NCI-H146 treated with DMSO at 0.1 percent for 48 hours (cell line): ENCODE measurements at regions not wholly inside any gene's neighbourhood (a gene's known extent, or its start where the extent isn't known, plus 50 kb on each side); places are given as distances from the start of the nearest gene placed in this dataset.
"Not testable (repeated sequence)": the region's sequence is repeated elsewhere in the genome, so short reads cannot be mapped to it uniquely, and the experiment has no call there.

ENCODE experiments used
- DNase-seq: peaks from one replicate; lab custom pipeline; 2025; ENCODE audit not compliant: unreplicated experiment; lab: John Stamatoyannopoulos, UW

DNA sequence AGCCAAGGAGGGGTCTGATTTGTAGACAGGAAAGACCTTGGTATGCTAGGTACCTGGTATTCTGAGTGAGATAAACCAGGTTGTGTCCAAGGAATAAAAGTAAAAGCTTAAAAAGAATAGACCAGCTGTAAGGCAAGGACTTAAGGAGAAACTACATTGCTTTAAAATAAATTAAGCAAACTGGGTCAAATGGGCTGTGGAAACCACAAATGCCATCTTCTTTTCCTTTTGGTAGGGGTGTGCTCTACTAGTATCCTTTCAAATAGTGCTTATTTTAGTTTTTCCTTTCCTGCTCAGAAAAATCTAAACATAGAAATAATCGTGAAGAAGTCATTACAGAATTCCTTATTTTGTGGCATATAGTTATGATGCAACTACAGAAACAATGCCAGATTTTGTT lies 138.6 kb upstream of the KLF12 start:
- no peak for DNase-seq

DNA sequence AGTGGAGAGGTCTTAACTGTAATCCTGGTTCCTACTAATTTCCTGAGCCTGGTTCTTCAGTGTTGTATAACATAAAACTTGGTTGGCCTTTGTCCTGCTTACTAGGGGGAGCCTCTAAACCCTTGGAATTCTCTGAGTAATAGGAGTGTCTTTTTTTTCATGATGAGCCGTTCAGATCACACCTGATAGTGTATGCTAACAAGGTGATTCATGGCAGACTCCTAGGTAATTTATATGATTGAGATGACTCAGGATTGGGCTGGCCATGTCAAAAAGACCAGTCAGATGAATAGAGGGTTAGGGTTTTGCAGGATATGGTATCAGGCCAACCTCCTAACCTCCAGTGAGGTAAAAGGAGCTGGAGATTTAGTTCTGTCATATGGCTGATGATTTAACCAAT lies 135.8 kb upstream of the KLF12 start:
- no peak for DNase-seq

DNA sequence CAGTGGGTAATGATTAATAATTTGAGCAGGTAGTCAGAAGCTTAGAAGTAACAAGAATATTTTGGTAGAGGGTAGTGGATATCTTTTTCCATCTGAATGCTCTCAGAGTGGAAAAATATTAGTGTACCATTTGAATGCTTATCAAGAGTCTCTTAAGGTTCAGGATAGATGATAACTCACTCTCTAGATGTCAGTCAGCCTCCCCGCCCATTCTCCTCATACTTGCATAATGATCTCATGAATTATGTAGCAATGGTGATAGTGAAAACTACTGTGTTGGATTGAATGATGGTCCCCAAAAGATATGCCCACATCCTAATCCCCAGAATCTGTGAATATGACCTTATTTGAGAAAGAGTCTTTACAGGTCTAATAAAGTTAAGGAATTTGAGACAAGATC lies 132.7 kb upstream of the KLF12 start:
- no peak for DNase-seq

DNA sequence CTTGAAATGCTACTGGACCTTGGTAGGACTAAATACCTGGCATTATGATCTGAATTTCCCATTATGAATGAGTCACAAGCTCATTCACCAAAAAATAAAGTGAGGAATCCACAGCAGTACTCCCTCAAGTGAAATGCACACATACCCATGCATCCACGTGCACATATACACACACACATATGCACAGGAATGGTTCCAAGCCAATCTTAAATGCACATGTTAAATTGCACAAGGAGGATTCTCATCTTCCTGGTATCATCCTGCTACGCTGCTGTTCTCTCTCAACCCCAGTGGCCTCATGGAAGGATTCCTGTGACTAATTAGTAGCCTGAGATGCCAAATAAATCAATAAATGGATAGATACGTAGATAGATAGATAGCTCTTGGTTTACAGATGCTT lies 132.1 kb upstream of the KLF12 start:
- DNase-seq = no peak

DNA sequence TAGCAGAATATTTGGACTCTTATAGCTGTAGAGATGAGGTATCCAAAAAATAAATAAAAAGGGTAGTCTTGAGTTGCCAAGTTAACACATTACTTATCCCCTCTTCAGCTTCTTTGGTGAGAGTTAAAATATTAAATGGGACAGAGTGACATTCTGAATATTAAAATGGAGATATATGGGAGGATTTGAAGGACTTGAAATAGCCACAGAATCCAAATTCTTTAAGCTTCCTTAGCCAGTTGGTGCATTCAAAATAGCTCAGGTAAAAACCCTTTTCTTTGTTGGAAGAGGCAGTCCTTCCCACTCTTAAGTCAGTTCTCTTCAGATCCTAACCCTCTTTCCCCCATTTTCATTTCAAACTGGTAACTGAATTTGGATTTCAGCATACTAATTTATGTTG lies 130.1 kb upstream of the KLF12 start:
- DNase-seq = no peak

DNA sequence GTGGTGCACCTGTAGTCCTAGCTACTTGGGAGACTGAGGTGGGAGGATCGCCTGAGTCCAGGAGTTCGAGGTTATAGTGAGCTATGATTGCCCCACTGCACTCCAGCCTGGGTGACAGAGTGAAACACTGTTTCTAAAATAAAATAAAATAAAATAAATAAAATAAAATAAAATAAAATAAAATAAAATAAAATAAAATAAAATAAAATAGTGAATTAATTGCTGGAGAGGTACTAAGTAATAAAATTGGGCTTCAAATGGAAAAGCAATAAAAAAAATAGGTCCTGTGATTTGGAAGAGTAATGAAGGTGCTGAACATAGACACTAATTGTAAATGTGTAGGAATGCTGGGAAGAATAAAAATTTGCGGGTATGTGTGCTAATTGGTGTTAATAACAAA lies 126.2 kb upstream of the KLF12 start:
- DNase-seq = not testable (repeated sequence)

DNA sequence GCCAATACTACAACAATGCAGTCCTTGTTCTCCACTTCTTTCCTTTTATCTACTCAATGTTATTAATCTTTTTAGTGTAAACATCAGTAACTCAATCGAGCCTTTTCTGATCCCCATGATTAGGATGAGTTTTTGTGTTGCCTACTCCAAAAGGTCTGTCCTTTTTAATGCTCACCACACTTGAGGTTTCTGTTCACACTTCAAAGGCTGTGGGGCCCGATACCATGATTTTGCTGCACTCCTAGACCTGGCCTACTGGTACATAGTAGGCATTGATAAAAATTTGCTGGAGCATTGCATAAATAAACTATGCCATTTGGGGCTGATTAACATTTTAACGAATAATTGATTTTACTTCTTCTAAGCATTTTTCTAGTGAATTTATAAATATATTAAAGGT lies 125.4 kb upstream of the KLF12 start:
- no peak for DNase-seq

DNA sequence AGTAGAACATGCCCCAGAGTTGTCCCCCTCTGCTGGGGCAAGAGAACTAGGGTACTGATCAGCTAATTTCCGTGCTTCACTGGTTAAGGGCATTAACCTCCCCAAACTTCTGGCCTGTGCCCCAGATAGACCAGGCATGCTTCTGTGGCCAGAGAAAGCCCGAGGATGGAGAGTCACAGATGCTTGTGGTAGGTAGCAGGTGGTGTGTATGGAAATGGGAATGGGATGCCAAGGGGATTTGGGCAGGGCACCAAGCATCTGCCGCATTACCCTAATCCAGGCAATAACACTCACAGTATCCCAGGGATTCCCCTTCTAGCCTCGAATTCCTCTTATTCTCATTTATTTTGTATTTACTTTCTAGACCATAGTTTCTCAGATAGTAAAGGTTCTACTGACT lies 124.8 kb upstream of the KLF12 start:
- no peak for DNase-seq

DNA sequence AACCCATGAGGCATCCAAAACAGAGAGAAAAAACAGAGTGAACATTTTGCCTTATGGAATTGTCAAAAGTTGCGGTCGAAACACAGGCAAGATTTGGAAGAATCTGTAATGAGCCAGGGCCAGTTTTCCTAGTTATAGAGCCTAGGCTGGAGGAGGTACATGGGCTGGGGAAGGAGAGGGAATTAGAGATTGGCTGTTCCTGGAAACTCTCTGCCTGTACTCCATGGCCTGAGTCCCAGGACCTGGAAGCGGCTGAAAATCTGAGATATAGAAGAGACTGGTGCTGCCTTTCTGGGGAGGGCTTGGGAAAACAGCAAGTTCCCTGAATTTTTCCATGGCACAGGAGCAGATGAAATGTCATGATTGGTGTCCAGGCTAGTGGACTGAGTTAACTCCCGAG lies 122.8 kb upstream of the KLF12 start:
- no peak for DNase-seq

DNA sequence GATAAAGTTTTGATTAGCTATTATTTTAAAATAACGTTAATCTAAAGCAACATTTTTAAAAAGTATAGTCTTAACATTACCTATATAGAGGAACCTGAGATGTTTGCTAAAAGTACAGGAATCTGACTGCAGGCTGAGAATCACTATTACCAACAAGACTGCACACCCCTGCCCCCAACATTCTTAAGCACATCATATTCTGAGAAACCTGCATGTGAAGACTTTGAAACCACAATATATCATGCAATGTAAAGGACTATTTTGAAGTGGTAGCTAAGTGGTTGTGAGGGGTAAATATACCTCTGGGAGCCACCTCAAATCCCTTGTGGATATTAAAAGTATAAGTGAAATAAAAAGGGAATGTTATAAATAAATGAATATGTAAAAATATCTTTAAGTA lies 119.0 kb upstream of the KLF12 start:
- no peak for DNase-seq

DNA sequence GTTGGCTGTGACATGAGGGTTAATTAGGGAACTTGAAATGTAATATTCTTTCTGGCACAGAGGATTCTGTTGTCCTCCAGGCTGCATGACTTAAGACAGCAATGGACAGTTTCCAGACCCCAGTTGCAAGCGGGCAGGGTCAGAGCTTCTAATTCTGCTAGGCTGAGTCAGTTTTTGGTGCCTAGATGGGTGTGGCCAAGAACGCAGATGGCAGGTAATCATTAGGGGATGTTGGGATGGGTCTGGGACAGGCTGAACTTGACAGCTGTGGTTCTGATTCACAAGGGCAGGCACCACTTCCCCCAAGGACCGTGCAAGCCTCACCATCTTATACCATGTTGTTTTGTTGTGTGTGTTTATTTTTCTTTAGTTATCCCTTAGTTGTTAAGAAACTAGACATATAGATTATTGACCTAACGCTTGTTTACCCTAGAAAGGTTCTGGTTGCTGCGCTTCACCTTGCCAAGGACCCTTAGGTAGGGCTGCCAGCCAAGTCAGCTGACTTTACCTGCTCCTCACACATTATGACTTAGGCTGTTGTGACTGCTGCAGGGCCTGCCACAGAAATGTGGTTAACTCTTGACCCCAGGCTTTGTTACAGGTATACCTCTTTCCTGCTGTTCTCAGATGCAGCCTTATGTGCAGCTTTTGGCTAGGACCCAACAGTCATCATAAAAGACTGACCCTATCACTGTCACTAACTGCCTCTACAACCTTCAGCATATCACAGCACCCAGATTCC lies 117.7 kb upstream of the KLF12 start:
- no peak for DNase-seq

DNA sequence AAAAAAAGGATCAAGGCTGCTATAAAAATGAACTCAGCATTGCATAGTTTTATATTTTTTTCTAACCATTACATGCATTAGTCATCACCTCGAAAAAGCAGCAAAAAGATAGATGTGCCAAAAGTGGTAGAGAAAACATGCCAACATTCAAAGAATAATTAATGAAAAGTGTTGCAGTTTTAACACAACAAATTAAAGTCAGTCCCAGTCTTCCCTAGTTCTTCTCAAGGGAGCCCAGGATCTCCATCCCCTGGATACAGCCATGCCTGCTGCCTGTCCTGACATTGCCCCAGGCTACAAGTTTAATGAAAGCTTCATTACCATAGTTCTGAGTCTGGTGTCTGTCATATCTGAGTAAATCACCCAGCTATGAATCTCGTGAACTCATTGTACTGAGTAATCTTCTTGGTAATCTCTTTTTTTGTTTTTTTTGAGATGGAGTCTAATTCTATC lies 116.6 kb upstream of the KLF12 start:
- DNase-seq = no peak

DNA sequence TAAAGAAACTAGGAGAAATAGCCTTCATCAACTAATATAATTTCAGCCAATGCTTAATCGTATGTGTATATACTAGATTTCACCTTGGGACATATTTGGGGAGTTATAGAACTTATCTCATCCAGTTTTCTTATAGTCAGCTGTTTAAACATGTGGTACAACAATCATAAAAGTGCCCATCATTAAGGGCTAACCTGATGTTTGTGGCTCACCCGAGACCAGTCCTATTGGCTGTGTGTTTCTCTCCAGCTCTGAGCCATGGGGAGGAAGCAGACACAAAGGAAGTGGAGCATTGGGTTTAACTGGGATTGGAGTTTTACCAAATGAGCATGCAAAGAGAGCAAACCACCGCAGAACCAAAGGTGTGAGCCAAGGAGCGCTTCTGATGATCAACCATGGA lies 114.3 kb upstream of the KLF12 start:
- no peak for DNase-seq

DNA sequence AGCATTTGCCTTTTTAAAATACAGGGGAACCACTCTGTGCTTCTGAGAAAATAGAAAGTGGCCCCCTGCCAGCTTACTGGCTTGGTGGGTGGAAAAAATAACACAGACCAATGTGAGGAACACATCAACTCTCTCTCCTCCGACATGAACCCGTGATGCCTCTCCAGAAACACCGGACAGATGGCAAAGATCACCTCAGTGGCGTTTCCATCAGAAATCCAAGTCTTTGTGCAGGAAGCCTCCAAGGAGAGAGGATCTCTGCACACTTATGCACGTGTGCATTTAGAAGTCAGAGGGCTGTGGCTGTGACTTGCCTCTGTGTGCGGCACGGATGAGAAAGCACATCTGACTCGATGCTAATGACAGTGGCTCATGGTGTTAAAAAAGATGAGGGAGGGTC lies 112.3 kb upstream of the KLF12 start:
- DNase-seq = no peak

DNA sequence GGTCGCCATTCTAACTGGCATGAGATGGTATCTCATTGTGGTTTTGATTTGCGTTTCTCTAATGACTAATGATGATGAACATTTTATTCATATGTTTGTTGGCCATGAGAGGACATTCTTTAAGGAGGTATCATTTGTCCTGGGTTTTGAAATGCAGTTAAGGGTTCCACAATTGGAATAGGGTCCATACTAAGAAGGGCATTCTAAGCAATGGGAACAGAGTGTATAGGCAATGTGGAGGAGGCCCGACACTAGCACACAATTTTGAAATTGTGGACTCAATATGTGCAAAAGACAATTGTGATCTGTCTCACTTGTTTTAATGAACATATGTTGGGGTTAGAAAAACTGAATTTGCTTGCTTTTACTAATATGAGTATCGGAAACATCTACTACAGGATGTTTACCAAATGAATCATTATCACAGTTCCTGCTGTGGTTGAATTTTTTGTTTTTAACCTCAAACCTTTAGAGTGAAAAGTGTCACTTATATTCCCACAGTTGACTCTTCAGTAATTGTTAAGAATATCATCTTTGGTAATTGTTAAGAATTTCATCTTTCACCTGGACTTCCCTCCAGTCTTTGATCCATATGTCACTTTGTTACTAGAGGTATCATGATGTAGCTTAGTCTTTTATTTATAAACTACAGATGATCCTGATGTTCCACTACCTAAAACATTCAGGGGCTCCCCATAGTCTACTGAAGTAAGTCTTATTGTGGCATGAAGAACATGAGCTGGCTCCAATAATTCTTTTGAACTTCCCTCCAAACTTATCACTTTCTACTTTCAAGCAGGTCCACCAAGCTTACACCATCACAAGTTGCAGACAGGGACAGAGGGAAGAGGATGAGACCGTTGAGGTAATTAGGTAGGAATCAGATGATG lies 109.7 kb upstream of the KLF12 start:
- DNase-seq = no peak

DNA sequence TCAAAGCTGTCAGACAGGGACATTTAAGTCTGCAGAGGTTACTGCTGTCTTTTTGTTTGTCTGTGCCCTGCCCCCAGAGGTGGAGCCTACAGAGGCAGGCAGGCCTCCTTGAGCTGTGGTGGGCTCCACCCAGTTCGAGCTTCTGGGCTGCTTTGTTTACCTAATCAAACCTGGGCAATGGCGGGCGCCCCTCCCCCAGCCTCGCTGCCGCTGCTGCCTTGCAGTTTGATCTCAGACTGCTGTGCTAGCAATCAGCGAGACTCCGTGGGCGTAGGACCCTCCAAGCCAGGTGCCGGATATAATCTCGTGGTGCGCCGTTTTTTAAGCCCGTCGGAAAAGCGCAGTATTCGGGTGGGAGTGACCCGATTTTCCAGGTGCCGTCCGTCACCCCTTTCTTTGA lies 107.1 kb upstream of the KLF12 start:
- not testable (repeated sequence) for DNase-seq

DNA sequence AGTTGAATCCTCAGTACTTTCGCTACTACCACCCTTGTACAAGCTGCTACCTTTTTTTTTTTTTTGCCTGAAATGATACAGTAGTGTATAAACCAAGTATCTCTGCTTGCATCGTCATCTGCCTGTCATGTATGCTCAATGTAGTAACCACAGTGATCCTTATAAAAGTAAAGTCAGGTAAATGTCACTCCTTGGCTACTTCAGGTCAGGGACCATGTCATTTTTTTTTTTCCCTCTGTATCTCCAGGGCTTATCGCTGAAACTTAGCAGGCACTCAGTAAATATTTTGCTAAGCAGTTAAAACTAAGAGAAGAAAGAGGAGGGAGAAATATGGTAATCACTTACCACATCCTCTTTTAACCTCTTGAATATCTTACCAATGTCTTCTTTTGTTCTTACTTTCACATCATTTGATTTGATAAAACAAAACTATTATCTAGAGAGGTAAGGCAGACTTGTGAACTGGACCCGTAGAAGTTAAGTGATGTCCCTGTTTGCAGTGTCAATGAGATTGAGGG lies 96.8 kb upstream of the KLF12 start:
- DNase-seq = no peak

DNA sequence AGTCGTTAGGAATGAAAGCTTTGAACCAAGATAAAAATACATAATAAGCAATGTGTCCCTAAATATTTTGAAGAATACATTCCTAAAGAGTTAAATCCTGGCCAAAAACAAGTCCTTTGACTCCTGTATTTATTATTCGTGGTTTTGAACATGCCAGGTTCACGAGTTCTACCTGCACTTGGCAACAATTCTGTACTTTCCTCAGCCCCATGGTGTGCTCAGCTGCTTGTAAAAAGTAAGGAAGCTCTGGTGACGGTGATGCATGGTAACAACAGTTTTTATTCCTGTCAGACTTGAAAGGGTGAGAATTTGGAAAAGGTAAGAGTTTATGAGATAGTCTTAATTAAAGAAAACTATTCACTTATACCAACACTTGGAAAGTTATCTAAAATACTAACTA lies 95.0 kb upstream of the KLF12 start:
- DNase-seq = no peak

DNA sequence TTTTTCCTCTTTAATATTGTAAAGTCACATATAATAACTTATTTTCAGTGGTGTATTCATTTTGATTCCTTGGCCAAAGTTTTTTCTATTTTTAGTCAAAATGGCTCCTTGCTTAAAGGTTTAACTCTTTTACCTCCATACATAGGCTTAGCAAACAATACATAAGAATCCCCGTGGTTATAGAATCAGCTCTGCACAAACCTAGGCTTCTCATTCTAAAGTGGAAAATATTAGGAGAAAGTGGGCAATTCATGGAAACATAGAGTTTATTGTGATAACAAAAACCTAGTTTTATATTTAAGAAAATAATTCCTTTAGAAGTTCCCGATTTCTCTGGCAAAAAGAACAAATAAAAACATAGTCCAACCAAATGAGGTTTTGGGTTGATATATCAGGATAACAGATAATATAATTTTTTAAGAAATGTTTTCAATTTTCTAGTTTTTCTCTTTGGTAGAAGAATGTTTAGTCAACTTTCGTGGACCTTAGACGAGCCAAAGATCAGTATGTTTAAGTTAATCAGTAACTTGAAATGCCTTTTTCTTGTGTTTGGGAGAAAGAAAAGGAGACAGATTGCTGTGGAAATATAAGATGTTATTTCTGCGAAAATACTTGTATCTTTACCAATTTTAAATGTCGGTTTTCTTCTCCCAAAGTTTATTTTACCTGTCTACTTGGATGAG lies 93.4 kb upstream of the KLF12 start:
- DNase-seq = no peak

DNA sequence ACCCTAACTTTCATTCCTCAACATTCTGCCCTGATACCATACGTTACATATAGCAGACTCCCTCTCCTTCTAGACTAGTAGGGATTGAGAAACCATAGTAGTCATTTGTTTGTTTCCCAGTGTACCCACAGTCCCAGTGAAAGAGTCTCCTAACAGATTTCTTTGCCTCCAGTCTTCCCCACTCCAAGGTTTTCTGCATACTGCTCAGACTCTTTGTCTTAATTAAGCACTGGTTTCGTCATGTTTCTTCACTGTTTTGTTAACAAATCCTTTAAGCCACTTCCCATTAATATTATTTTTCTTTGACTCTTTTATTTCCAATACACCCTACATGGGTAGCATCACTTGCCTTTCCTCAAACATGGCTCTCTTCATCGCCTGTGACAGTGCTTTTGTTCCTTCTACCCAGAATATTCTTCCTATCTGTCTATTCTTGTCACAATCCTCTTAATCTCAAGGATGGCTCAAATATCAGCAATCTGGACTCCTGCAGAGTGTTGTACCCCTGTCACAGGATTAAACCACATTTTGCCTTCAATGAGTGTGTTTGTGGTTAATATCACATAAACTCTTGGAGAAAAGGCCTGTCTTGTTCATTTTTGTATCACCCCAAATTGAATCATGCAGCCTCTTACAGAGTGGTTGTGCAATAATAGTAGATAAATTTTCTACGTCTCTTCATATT lies 92.7 kb upstream of the KLF12 start:
- no peak for DNase-seq

DNA sequence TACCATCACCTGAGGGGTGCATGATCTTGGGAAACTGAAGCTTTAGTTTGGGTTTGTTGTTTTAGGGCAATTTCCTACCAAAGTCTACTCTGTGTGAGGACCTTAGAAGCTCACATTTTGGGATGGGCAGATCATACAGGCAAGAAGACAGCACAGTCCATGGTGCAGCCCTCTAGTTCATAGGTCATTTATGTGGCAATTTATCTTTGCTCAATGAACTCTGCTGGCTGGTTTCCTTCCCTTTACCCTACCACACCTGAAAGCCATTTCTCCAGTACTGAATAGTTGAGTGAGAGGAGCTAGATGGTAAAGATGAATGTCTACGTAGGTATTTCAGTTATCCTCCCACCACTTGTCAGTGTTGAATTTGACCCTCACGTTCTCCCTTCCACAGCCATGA lies 87.5 kb upstream of the KLF12 start:
- no peak for DNase-seq
